Loucy (cell line): ENCODE measurements at regions not wholly inside any gene's neighbourhood (a gene's known extent, or its start where the extent isn't known, plus 50 kb on each side); places are given as distances from the start of the nearest gene placed in this dataset.

Experiments
- H2AFZ ChIP-seq: fragments of 200-600 bp; sonication (generic); 2 replicates; pipeline ENCODE4 v1.6.0; 2016; ENCODE audit warnings: antibody characterized with exemption, mild to moderate bottlenecking, low read length, moderate library complexity
- H3F3A ChIP-seq: fragments of 200-600 bp; 2 replicates; pipeline ENCODE4 v1.6.0; 2016; ENCODE audit warnings: antibody characterized with exemption, low read depth, mild to moderate bottlenecking
- H3K27me3 ChIP-seq: fragments of 200-600 bp; sonication (generic); 2 replicates; pipeline ENCODE4 v1.6.1; 2014; ENCODE audit warnings: low read length, mild to moderate bottlenecking; ENCODE audit not compliant: insufficient read depth, poor library complexity, severe bottlenecking
- H3K36me3 ChIP-seq: fragments of 200-600 bp; sonication (generic); 2 replicates; pipeline ENCODE4 v1.6.1; 2016; ENCODE audit warnings: low read length; ENCODE audit not compliant: insufficient read depth
- H3K4me1 ChIP-seq: fragments of 200-600 bp; sonication (generic); 2 replicates; pipeline ENCODE4 v1.5.1; 2014; ENCODE audit warnings: low read length, mild to moderate bottlenecking; ENCODE audit not compliant: insufficient read depth, poor library complexity, severe bottlenecking
- H3K4me2 ChIP-seq: fragments of 200-600 bp; sonication (generic); 2 replicates; pipeline ENCODE4 v1.6.0; 2014; ENCODE audit warnings: antibody characterized with exemption, low read length, low read depth, mild to moderate bottlenecking; ENCODE audit not compliant: poor library complexity, severe bottlenecking
- H3K4me3 ChIP-seq: fragments of 200-600 bp; sonication (generic); 2 replicates; pipeline ENCODE4 v1.5.1; 2014; ENCODE audit warnings: low read length, mild to moderate bottlenecking, mixed read lengths; ENCODE audit not compliant: poor library complexity, severe bottlenecking
- H3K79me2 ChIP-seq: fragments of 200-600 bp; sonication (generic); 2 replicates; pipeline ENCODE4 v1.6.1; 2014; ENCODE audit warnings: low read length; ENCODE audit not compliant: insufficient read depth
- H3K9ac ChIP-seq: fragments of 200-600 bp; sonication (generic); 2 replicates; pipeline ENCODE4 v1.6.0; 2014; ENCODE audit warnings: mild to moderate bottlenecking, low read depth, low read length, moderate library complexity; ENCODE audit not compliant: poor library complexity, severe bottlenecking
- H3K9me2 ChIP-seq: fragments of 200-600 bp; sonication (generic); replicated peaks from 2 replicates; pipeline ENCODE4 v1.6.1; 2016; ENCODE audit warnings: low read depth, low read length, mixed read lengths
- H3K9me3 ChIP-seq: fragments of 200-600 bp; sonication (generic); 2 replicates; pipeline ENCODE4 v1.6.1; 2014; ENCODE audit warnings: mild to moderate bottlenecking, antibody characterized with exemption, low read length, low read depth; ENCODE audit not compliant: insufficient read depth
- H4K20me1 ChIP-seq: fragments of 200-600 bp; sonication (generic); 2 replicates; pipeline ENCODE4 v1.6.0; 2014; ENCODE audit warnings: antibody characterized with exemption, low read length, mild to moderate bottlenecking; ENCODE audit not compliant: insufficient read depth, poor library complexity, severe bottlenecking
- CTCF ChIP-seq: fragments of 200-600 bp; sonication (generic); conservative IDR thresholded peaks from 2 replicates; pipeline ENCODE4 v1.5.1; 2014; ENCODE audit warnings: mild to moderate bottlenecking, antibody characterized with exemption, low read length
- EZH2phosphoT487 ChIP-seq: fragments of 200-600 bp; IDR thresholded peaks from 2 replicates; pipeline ENCODE4 v1.6.1; 2018; ENCODE audit warnings: antibody characterized with exemption, mild to moderate bottlenecking, moderate library complexity, borderline replicate concordance

- no peak overlapping the region for H3K9ac ChIP-seq
- H4K20me1 ChIP-seq: no peaks in the 10 kb centered on the region
- no peak overlapping the region for H3K4me2 ChIP-seq
- H3K4me3 ChIP-seq: no peak overlapping the region
- no peaks in the 10 kb centered on the region for H3K36me3 ChIP-seq
- no peaks in the 10 kb centered on the region for H3K9me2 ChIP-seq
- H3K4me1 ChIP-seq: no peaks in the 10 kb centered on the region
- no peaks in the 10 kb centered on the region for H3F3A ChIP-seq
- no peak overlapping the region for H2AFZ ChIP-seq
- H3K79me2 ChIP-seq: no peaks in the 10 kb centered on the region
- H3K27me3 ChIP-seq: no peaks in the 10 kb centered on the region
- H3K9me3 ChIP-seq: no peaks in the 10 kb centered on the region
- TF ChIP-seq EZH2phosphoT487 (no peak), CTCF (no peak)
These were observed 404.7 kb upstream of the THRB start for GRCh38 chr3:24899373-24899772.

DNA sequence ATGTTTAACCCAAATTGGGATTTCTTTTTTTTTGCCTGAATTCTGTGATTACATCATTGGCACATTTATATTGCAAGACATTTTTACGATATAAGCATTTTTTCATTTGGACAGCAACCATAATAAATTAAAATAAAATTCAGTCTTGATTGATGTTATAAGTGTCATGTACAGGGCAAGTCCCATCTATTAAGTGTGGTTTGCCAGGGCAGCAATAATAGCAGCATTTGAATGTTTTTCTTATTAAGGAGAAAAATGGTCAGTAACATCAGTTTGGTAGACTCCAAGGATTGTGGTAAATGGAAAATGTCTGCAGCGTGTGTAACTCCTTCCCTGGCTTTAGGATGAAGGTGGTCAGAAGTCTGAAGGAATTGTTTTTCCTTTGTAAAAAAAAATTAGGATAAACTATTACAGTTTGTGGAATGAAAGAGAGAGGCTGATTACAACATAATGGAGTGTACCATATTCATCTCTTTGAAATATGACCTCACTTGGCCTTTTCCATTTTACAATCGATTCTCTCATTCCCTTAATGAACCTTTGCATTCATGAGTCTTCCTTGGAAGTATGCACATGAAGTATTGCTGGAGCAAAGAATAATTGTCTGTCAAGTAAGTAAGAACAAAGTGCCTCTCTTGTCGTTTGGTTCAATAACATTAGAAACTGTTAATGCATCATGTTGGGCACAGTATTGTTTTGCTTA lies 405.4 kb upstream of the THRB start:
- H3K36me3 ChIP-seq: no peaks in the 10 kb centered on the region
- no peaks in the 10 kb centered on the region for H3K79me2 ChIP-seq

DNA sequence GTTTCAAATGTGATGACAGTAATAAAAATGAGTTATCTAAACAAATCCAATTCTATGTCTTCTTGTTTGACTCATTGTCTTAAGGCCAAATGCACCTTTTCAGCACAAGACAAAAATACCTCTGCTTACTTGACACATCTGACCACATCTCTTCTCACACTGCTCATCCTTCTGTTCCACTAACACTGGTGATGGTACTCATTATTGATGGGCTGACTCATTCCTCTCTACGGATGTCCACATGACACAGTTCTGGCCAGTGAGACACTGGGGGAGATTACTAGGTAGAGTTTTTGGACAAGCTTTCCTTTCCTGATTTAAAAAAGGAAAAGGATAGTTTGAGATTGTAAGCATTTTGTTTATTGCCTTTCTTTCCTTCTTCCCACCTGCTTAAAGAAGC lies 410.6 kb upstream of the THRB start:
- Histone ChIP-seq H3K79me2 (no peaks in the 10 kb centered on the region), H3K36me3 (no peaks in the 10 kb centered on the region), H2AFZ (no peak overlapping the region), H3K9me3 (no peaks in the 10 kb centered on the region), H3K4me1 (no peaks in the 10 kb centered on the region), H3K9me2 (no peaks in the 10 kb centered on the region), H3K4me3 (no peak overlapping the region), H4K20me1 (no peaks in the 10 kb centered on the region), H3K9ac (no peak overlapping the region), H3F3A (no peaks in the 10 kb centered on the region), H3K27me3 (no peaks in the 10 kb centered on the region), H3K4me2 (no peak overlapping the region)
- TF ChIP-seq CTCF (no peak), EZH2phosphoT487 (no peak)

More for the DNA sequence above, 405.4 kb upstream of the THRB start:
- no peaks in the 10 kb centered on the region for H3F3A ChIP-seq
- no peaks in the 10 kb centered on the region for H3K9me3 ChIP-seq
- H3K9me2 ChIP-seq: no peaks in the 10 kb centered on the region
- TF ChIP-seq EZH2phosphoT487 (no peak), CTCF (no peak)
- H3K9ac ChIP-seq: no peak overlapping the region
- no peaks in the 10 kb centered on the region for H3K4me1 ChIP-seq
- no peak overlapping the region for H2AFZ ChIP-seq
- no peak overlapping the region for H3K4me3 ChIP-seq
- H3K27me3 ChIP-seq: no peaks in the 10 kb centered on the region
- H4K20me1 ChIP-seq: no peaks in the 10 kb centered on the region
- no peak overlapping the region for H3K4me2 ChIP-seq
